Hepatocyte (in vitro differentiated cells): ENCODE measurements at regions not wholly inside any gene's neighbourhood (a gene's known extent, or its start where the extent isn't known, plus 50 kb on each side); places are given as distances from the start of the nearest gene placed in this dataset.

ENCODE experiments used
- DNase-seq: peaks from one replicate; pipeline ENCODE4 v3.0.0-alpha.2; 2016; ENCODE audit warnings: low spot score
- H2AFZ ChIP-seq: fragments of 200-600 bp; sonication (generic); 2 replicates; pipeline ENCODE4 v1.6.0; 2016; ENCODE audit warnings: antibody characterized with exemption, mild to moderate bottlenecking
- H3K27ac ChIP-seq: fragments of 200-600 bp; sonication (generic); 2 replicates; pipeline ENCODE4 v1.5.1; 2016; ENCODE audit warnings: mild to moderate bottlenecking
- H3K27me3 ChIP-seq: fragments of 200-600 bp; sonication (generic); 2 replicates; pipeline ENCODE4 v1.6.1; 2016
- H3K36me3 ChIP-seq: fragments of 200-600 bp; sonication (generic); replicated peaks from 2 replicates; pipeline ENCODE4 v1.5.1; 2016; ENCODE audit warnings: low read depth; ENCODE audit not compliant: insufficient read depth
- H3K4me1 ChIP-seq: fragments of 200-600 bp; sonication (generic); 2 replicates; pipeline ENCODE4 v1.5.1; 2016; ENCODE audit warnings: mild to moderate bottlenecking, moderate library complexity; ENCODE audit not compliant: insufficient read depth
- H3K4me2 ChIP-seq: fragments of 200-600 bp; sonication (generic); 2 replicates; pipeline ENCODE4 v1.6.0; 2016
- H3K4me3 ChIP-seq: fragments of 200-600 bp; sonication (generic); 2 replicates; pipeline ENCODE4 v1.5.1; 2016; ENCODE audit warnings: mild to moderate bottlenecking
- H3K79me2 ChIP-seq: fragments of 200-600 bp; sonication (generic); 2 replicates; pipeline ENCODE4 v1.6.0; 2017; ENCODE audit warnings: mild to moderate bottlenecking
- H3K9me2 ChIP-seq: fragments of 200-600 bp; sonication (generic); replicated peaks from 2 replicates; pipeline ENCODE4 v1.6.0; 2017; ENCODE audit warnings: mild to moderate bottlenecking; ENCODE audit not compliant: insufficient read depth
- H3K9me3 ChIP-seq: fragments of 200-600 bp; sonication (generic); 2 replicates; pipeline ENCODE4 v1.5.1; 2016; ENCODE audit warnings: low read depth, mild to moderate bottlenecking
- H4K20me1 ChIP-seq: fragments of 200-600 bp; sonication (generic); 2 replicates; pipeline ENCODE4 v1.6.0; 2016; ENCODE audit warnings: mild to moderate bottlenecking; ENCODE audit not compliant: insufficient read depth, poor library complexity, severe bottlenecking
- EZH2 ChIP-seq: fragments of 200-600 bp; sonication (generic); IDR thresholded peaks from 2 replicates; pipeline ENCODE4 v1.6.1; 2016; ENCODE audit warnings: antibody characterized with exemption, mild to moderate bottlenecking, borderline replicate concordance
- EZH2phosphoT487 ChIP-seq: fragments of 200-600 bp; sonication (generic); IDR thresholded peaks from one replicate; pipeline ENCODE4 v1.6.1; 2018; ENCODE audit warnings: antibody characterized with exemption, mild to moderate bottlenecking, low read depth, moderate library complexity; ENCODE audit not compliant: unreplicated experiment, severe bottlenecking
- WGBS: methylation state at CpG from one replicate; pipeline ENCODE4 v1.1.6; 2016; ENCODE audit warnings: low lambda C conversion rate; ENCODE audit errors: missing lambda C conversion rate; 5-methylcytosine and 5-hydroxymethylcytosine counted together
- TF ChIP-seq, protein P1 (sequence below): fragments of 200-600 bp; sonication (generic); IDR thresholded peaks from 2 replicates; pipeline ENCODE4 v1.5.1; 2016; ENCODE audit warnings: antibody characterized with exemption, mild to moderate bottlenecking; ENCODE audit not compliant: poor library complexity

DNA sequence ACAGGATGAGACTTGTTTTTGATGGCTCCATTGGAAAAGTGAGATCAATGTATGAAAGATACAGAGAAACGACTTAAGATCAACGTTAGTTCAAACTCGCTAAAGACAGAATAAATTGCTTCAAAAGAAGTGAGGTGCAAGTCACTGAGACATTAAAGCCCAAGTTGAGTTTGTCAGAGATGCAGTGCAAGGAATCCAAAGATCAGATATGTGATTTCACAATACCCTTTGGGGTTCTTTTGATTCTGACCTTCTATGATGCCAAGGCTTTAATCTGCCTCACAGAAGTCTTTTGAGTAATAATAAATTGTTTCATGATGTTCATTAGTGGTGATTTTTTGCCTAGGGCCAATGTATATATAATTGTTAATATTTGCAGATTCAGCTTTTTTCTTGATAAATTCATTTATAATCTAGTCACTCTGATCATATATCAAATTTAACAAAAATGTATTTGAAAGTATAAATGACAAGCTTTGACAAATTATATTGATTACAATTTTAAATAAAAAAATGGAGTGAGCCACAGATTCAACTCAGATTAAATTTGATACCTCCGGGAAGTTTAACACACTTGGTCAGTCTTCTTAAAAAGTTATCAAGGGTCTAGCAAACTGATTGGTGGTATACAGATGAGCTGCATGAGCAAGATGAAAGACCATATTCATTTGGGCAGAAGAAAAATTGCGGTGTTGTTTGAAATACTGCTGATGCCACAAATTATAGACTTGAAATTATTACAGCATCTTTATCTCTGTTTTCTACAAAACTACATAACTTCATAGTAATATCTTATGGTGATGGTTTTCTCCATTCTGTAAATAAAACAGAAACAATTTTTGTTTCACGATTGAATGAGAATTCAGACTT is 144.8 kb upstream of the FAR2 start:
- Histone ChIP-seq H3K9me3 (no peaks in the 10 kb centered on the region), H3K9me2 (no peaks in the 10 kb centered on the region), H2AFZ (no peak overlapping the region), H3K4me1 (no peaks in the 10 kb centered on the region), H3K4me3 (no peak overlapping the region), H3K4me2 (no peak overlapping the region), H3K27ac (no peak overlapping the region), H3K27me3 (no peaks in the 10 kb centered on the region), H4K20me1 (no peaks in the 10 kb centered on the region), H3K79me2 (no peaks in the 10 kb centered on the region), H3K36me3 (no peaks in the 10 kb centered on the region)
- WGBS, result 87% methylated on average over 6 of the region's 6 CpGs
- no peak for DNase-seq
- no peak for TF ChIP-seq EZH2phosphoT487
- no peak for TF ChIP-seq EZH2
- TF ChIP-seq, protein P1, sequence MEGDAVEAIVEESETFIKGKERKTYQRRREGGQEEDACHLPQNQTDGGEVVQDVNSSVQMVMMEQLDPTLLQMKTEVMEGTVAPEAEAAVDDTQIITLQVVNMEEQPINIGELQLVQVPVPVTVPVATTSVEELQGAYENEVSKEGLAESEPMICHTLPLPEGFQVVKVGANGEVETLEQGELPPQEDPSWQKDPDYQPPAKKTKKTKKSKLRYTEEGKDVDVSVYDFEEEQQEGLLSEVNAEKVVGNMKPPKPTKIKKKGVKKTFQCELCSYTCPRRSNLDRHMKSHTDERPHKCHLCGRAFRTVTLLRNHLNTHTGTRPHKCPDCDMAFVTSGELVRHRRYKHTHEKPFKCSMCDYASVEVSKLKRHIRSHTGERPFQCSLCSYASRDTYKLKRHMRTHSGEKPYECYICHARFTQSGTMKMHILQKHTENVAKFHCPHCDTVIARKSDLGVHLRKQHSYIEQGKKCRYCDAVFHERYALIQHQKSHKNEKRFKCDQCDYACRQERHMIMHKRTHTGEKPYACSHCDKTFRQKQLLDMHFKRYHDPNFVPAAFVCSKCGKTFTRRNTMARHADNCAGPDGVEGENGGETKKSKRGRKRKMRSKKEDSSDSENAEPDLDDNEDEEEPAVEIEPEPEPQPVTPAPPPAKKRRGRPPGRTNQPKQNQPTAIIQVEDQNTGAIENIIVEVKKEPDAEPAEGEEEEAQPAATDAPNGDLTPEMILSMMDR, result no peak

GRCh38 chr12:29004936-29005304 is 144.2 kb upstream of the FAR2 start:
- no peak overlapping the region for H3K4me3 ChIP-seq
- H3K27me3 ChIP-seq, result no peaks in the 10 kb centered on the region
- no peak for TF ChIP-seq EZH2phosphoT487
- TF ChIP-seq, protein P1, result no peak
- no peak for TF ChIP-seq EZH2
- H3K79me2 ChIP-seq, result no peaks in the 10 kb centered on the region
- 82% methylated on average over 2 of the region's 2 CpGs for WGBS
- H2AFZ ChIP-seq, result no peak overlapping the region
- H3K9me2 ChIP-seq, result no peaks in the 10 kb centered on the region
- no peak overlapping the region for H3K4me2 ChIP-seq
- H4K20me1 ChIP-seq, result no peaks in the 10 kb centered on the region
- H3K27ac ChIP-seq, result no peak overlapping the region
- no peaks in the 10 kb centered on the region for H3K4me1 ChIP-seq
- no peak for DNase-seq
- no peaks in the 10 kb centered on the region for H3K36me3 ChIP-seq
- no peaks in the 10 kb centered on the region for H3K9me3 ChIP-seq

GRCh38 chr12:29008786-29009185 is 140.3 kb upstream of the FAR2 start:
- TF ChIP-seq, protein P1, result no peak
- TF ChIP-seq EZH2phosphoT487 (no peak), EZH2 (no peak)
- no CpG with 5 or more reads among the region's 1 CpG for WGBS
- DNase-seq, result no peak

More at GRCh38 chr12:29008786-29009185, 140.3 kb upstream of the FAR2 start:
- no peaks in the 10 kb centered on the region for H3K9me3 ChIP-seq
- no peaks in the 10 kb centered on the region for H3K36me3 ChIP-seq
- H3K27me3 ChIP-seq, result no peaks in the 10 kb centered on the region
- H3K4me3 ChIP-seq, result no peak overlapping the region
- no peaks in the 10 kb centered on the region for H3K79me2 ChIP-seq
- H3K4me1 ChIP-seq, result no peaks in the 10 kb centered on the region
- H2AFZ ChIP-seq, result no peak overlapping the region
- no peaks in the 10 kb centered on the region for H3K9me2 ChIP-seq
- no peak overlapping the region for H3K4me2 ChIP-seq
- no peak overlapping the region for H3K27ac ChIP-seq
- H4K20me1 ChIP-seq, result no peaks in the 10 kb centered on the region
